HG02884 (cell line): ENCODE measurements at regions not wholly inside any gene's neighbourhood (a gene's known extent, or its start where the extent isn't known, plus 50 kb on each side); places are given as distances from the start of the nearest gene placed in this dataset.

Experiments
- ATAC-seq: cut with Tn5 transposase; IDR thresholded peaks from one replicate; pipeline ENCODE4 v1.9.1; 2021; ENCODE audit warnings: mild to moderate bottlenecking, moderate library complexity; ENCODE audit not compliant: unreplicated experiment

DNA sequence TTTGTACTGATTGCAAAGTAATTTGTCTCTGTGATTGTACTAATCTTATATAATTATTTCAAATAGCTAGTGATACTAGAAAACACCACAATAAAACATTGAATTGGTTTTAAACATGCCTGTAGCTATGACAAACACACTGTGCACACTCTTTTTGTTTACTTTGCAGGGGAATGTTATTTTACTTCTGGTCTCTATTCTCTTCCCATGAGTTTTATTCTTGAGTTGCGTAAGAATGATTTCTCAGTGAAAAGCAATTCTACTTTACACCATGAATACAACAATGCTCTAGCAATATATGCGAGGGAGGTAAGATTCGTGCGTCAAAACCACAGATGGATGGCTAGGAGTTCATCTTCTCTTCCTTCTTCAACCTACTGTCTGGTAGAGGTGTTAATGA, 68.4 kb upstream of the PHACTR1 start:
- no peak for ATAC-seq

DNA sequence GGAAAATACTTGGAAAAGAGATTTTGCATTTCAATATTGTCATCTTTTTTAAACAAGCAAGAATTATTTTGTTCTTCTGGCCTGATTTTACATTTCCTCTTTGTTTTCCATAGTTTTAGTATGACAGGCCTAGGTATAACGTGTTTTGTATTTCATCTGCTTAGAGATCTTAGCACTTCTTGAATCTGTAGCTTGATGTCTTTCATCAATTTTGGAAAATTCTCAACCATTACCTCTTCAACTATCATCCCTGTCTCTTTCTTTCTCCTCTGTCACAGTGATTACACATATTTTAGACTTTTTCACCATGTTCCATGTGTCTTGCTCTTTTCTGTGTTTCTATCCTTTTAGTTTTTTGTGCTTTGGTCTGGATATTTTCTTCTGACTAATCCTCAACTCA, 67.2 kb upstream of the PHACTR1 start:
- no peak for ATAC-seq

GRCh38 chr6:12653486-12653885, 63.1 kb upstream of the PHACTR1 start:
- no peak for ATAC-seq

GRCh38 chr6:12654107-12654506, 62.5 kb upstream of the PHACTR1 start:
- ATAC-seq = no peak

GRCh38 chr6:12654514-12654913, 62.1 kb upstream of the PHACTR1 start:
- ATAC-seq = no peak

DNA sequence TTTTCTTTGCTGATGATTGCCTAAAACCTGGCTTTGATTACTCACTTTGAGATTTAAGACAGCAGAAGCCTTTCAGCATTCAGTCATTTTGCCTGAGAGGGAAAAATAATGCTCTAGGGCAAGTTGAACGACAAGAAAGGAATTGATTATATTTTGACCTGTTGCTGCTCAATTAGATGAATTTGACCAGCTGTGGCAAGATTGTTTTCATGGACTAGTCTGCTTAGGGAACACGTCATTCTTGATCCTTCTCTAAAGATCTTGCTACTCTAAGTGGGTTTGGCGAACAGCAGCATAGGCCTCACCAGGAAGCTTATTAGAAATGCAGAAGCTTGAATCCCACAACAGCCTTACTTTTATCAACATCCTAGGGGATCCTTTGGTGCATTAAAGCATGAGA, 59.7 kb upstream of the PHACTR1 start:
- no peak for ATAC-seq

DNA sequence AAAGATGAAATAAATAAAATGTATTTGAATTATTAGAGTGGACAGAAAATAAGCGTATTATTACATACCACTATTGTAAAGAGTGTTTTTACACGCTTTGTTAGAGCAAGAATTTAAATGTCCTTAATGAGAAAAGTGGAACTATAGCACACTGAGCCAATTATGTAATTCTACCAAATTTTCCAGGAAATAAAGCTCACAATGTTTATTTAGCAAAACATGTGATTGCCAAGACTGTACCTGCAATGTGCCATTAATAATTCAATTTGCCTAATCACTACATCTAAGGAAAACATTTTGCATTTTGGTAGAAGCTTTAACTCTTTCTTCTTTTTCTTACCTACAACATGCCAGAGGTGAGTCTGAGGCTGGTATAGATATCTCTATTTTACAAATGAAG, 58.7 kb upstream of the PHACTR1 start:
- no peak for ATAC-seq

DNA sequence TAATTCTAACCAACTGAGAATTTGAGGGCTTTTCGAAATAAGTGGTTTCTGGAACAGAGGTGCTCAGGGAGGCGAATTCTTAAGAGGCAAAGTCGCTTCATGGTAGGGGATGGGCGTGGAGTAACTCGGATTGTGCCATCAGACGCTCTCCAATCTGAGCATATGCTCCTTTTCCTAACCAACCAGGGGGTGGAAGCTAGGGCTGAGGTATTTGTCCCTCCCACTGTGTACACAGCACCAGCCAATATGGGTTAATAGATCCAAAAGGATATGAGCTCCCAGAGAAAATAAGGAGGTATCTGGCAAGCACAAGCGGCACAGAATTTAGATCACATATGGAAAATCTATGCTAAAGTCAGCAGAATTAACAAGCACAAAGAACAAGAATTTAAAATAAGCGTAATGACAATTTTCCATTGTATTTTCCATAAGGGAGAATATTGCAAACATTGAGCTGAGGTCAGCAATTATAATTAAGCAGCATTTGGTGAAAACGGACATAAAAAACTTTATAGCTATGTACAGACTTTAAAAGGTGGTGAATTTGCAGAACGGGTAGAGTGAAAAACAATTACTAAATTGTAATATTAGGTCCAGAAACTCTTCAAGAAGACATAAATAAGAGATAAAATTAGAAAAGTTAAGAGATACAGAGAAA, 55.0 kb upstream of the PHACTR1 start:
- ATAC-seq = no peak
